ENCODE measurements at regions not wholly inside any gene's neighbourhood (a gene's known extent, or its start where the extent isn't known, plus 50 kb on each side); places are given as distances from the start of the nearest gene placed in this dataset.

- Mint-ChIP-seq H3K4me3 (no peak overlapping the region), H3K36me3 (ENCODE audit: insufficient read depth in 1 of 3, low read depth in 3 of 3) (no peaks in the 10 kb centered on the region), H3K4me1 (no peaks in the 10 kb centered on the region), H3K27me3 (ENCODE audit: low read depth) (no peaks in the 10 kb centered on the region), H3K27ac (no peak overlapping the region), H3K9me3 (no peaks in the 10 kb centered on the region)
- TF ChIP-seq CTCF (conservative IDR thresholded peaks at IDR 0.05) = no peak
- no peak overlapping the region for H2BK120ac ChIP-seq (ENCODE audit: low read depth, low read length, poor library complexity, severe bottlenecking)
- no peaks in the 10 kb centered on the region for H4K20me1 ChIP-seq (ENCODE audit: control insufficient read depth, insufficient read depth, insufficient read length)
- H3K27me3 ChIP-seq (ENCODE audit: insufficient read depth, low read length) = no peaks in the 10 kb centered on the region
- H3K79me1 ChIP-seq (ENCODE audit: insufficient read depth, low read depth, low read length, poor library complexity, severe bottlenecking) = no peaks in the 10 kb centered on the region
- DNase-seq = no peak
- no peak overlapping the region for H4K5ac ChIP-seq (ENCODE audit: insufficient read length, low read depth, low read length)
- no peak overlapping the region for H2AK5ac ChIP-seq (ENCODE audit: insufficient read length, low read length)
- H3K56ac ChIP-seq (ENCODE audit: insufficient read length, low read depth, low read length) = no peak overlapping the region
- H3T11ph ChIP-seq (ENCODE audit: low read length) = no peak overlapping the region
- no peak overlapping the region for H3K18ac ChIP-seq (ENCODE audit: insufficient read length, low read depth, low read length)
- no peak overlapping the region for H4K8ac ChIP-seq (replicated peaks; ENCODE audit: insufficient read length, low read depth, low read length)
- no peak overlapping the region for H3K14ac ChIP-seq (ENCODE audit: insufficient read depth, low read length)
- no CpG with 5 or more reads among the region's 1 CpG for WGBS (ENCODE audit: extremely low coverage, insufficient read length, low lambda C conversion rate)
- H3K27ac ChIP-seq (ENCODE audit: insufficient read length, low read depth, low read length) = no peak overlapping the region
- H3K4me1 ChIP-seq (ENCODE audit: insufficient read depth, low read length) = no peaks in the 10 kb centered on the region
- H3K4ac ChIP-seq (ENCODE audit: low read depth, low read length) = no peak overlapping the region
- no peak overlapping the region for H3K4me2 ChIP-seq (ENCODE audit: insufficient read depth, insufficient read length, low read length)
- H2BK20ac ChIP-seq (ENCODE audit: low read depth, low read length, poor library complexity, severe bottlenecking) = no peak overlapping the region
- H3K9ac ChIP-seq (ENCODE audit: extremely low read depth, insufficient read length, low read length) = no peak overlapping the region
- no peak overlapping the region for H2BK15ac ChIP-seq (ENCODE audit: low read depth, low read length)
- no peaks in the 10 kb centered on the region for H3K23me2 ChIP-seq (ENCODE audit: insufficient read length, low read depth, low read length, poor library complexity, severe bottlenecking)
- no peaks in the 10 kb centered on the region for H3K9me3 ChIP-seq (ENCODE audit: control insufficient read depth, low read depth, low read length)
- H2AFZ ChIP-seq (ENCODE audit: low read length) = no peak overlapping the region
- no peak overlapping the region for H3K23ac ChIP-seq (ENCODE audit: insufficient read length, low read depth, low read length)
- no peak overlapping the region for H2BK12ac ChIP-seq (ENCODE audit: insufficient read length, low read depth, low read length)
- no peak overlapping the region for H2BK5ac ChIP-seq (ENCODE audit: insufficient read length, low read length)
- H4K91ac ChIP-seq (ENCODE audit: insufficient read length, low read depth, low read length) = no peak overlapping the region
- no peaks in the 10 kb centered on the region for H3K79me2 ChIP-seq (ENCODE audit: insufficient read depth, low read length)
Observed at GRCh38 chr7:19312416-19312815, 167.2 kb upstream of the FERD3L start.
